Lung (tissue), 11 donors: ENCODE measurements at regions not wholly inside any gene's neighbourhood (a gene's known extent, or its start where the extent isn't known, plus 50 kb on each side); places are given as distances from the start of the nearest gene placed in this dataset.

Source experiments
- ATAC-seq: fragments of 200-7000 bp; cut with Tn5 transposase; one replicate; pipeline ENCODE4 v1.9.1; 2020; ENCODE audit warnings: moderate number of reproducible peaks; ENCODE audit not compliant: insufficient read depth, low FRiP score
- DNase-seq, 3 donors: peaks; one replicate each; pipeline ENCODE4 v3.0.0-alpha.2; 2013 to 2017
- H3K27ac ChIP-seq, 2 donors: one replicate each; pipeline ENCODE4 v1.5.1; 2013; ENCODE audit warnings: mild to moderate bottlenecking in 2 of 2, moderate library complexity in 2 of 2, control low read depth in 1 of 2, inconsistent platforms in 1 of 2, low read depth in 1 of 2, low read length in 1 of 2
- H3K27me3 ChIP-seq, 3 donors: one replicate each; pipeline ENCODE4 v1.5.1; 2013; ENCODE audit warnings: low read length in 2 of 3; ENCODE audit not compliant: control insufficient read depth in 3 of 3, insufficient read depth in 3 of 3
- H3K36me3 ChIP-seq, 4 donors: one replicate each; pipeline ENCODE4 v1.5.1; 2013; ENCODE audit warnings: low read length in 4 of 4, mild to moderate bottlenecking in 1 of 4, moderate library complexity in 1 of 4; ENCODE audit not compliant: control insufficient read depth in 4 of 4, insufficient read depth in 4 of 4
- H3K4me1 ChIP-seq, 5 donors: one replicate each; pipeline ENCODE4 v1.5.1; 2013; ENCODE audit warnings: low read length in 5 of 5, mild to moderate bottlenecking in 2 of 5, moderate library complexity in 1 of 5; ENCODE audit not compliant: control insufficient read depth in 5 of 5, insufficient read depth in 5 of 5
- H3K4me3 ChIP-seq: one replicate; pipeline ENCODE4 v1.5.1; 2013; ENCODE audit warnings: mild to moderate bottlenecking, control low read depth, moderate library complexity
- H3K9ac ChIP-seq, 2 donors: one replicate each; pipeline ENCODE4 v1.5.1; 2013; ENCODE audit warnings: low read length in 2 of 2, control low read depth in 1 of 2; ENCODE audit not compliant: insufficient read depth in 1 of 2
- H3K9me3 ChIP-seq, 4 donors: one replicate each; pipeline ENCODE4 v1.5.1; 2013; ENCODE audit warnings: low read length in 3 of 4, mild to moderate bottlenecking in 1 of 4, moderate library complexity in 1 of 4; ENCODE audit not compliant: control insufficient read depth in 4 of 4, insufficient read depth in 3 of 4
- CTCF ChIP-seq: IDR thresholded peaks from 2 replicates; pipeline ENCODE4 v1.5.1; 2012; ENCODE audit warnings: mild to moderate bottlenecking; ENCODE audit errors: control extremely low read depth, extremely low read depth
- WGBS, 2 donors: extraction: QIAGEN DNeasy Blood & Tissue Kit; methylation state at CpG; one replicate each; pipeline ENCODE4 v1.1.7; 2013; 5-methylcytosine and 5-hydroxymethylcytosine counted together
- donor health status: control.
- donor health status: control.
- donor health status: Bipolar disorder and iron deficiency.
- donor health status: healthy.
- donor health status: DM: yes; HTN: yes; CAD: no.

- H3K4me1 ChIP-seq = no peaks in the 10 kb centered on the region
- no peak overlapping the region for H3K4me3 ChIP-seq
- 97% methylated on average over 1 of the region's 1 CpG for whole genome bisulfite sequencing, 2 donors
- no peak for DNase-seq
- H3K27me3 ChIP-seq = no peaks in the 10 kb centered on the region
- no peak overlapping the region for H3K27ac ChIP-seq
- H3K36me3 ChIP-seq = no peaks in the 10 kb centered on the region
- H3K9ac ChIP-seq = no peak overlapping the region
- ATAC-seq = no peak
- peaks cover 0 to 13% (median 4%) of the 10 kb centered on the region in 4 donors for H3K9me3 ChIP-seq
- TF ChIP-seq CTCF = no peak
These were observed 805.2 kb downstream of the DHX35 start for GRCh38 chr20:39767352-39767751.

GRCh38 chr20:39766333-39766732 is 804.2 kb downstream of the DHX35 start:
- Histone ChIP-seq H3K36me3 (no peaks in the 10 kb centered on the region), H3K4me1 (no peaks in the 10 kb centered on the region), H3K9ac (no peak overlapping the region), H3K27me3 (no peaks in the 10 kb centered on the region), H3K4me3 (no peak overlapping the region), H3K27ac (no peak overlapping the region), H3K9me3 (peaks cover 0 to 13% (median 4%) of the 10 kb centered on the region in 4 donors)
- ATAC-seq (no peak), DNase-seq (no peak)
- WGBS, 2 donors = 59 to 64% methylated on average over 1 of the region's 1 CpG
- TF ChIP-seq CTCF = no peak

- WGBS, 2 donors = 65 to 74% methylated on average over 9 of the region's 9 CpGs
- peaks cover 0 to 12% (median 0%) of the 10 kb centered on the region in 5 donors for H3K4me1 ChIP-seq
- H3K27me3 ChIP-seq = no peaks in the 10 kb centered on the region
These were observed 800.6 kb downstream of the DHX35 start for GRCh38 chr20:39762716-39763115.

More at GRCh38 chr20:39762716-39763115, 800.6 kb downstream of the DHX35 start:
- Histone ChIP-seq H3K4me3 (no peak overlapping the region), H3K36me3 (no peaks in the 10 kb centered on the region), H3K9me3 (peaks cover 0 to 10% (median under 1%) of the 10 kb centered on the region in 4 donors), H3K9ac (no peak overlapping the region), H3K27ac (no peak overlapping the region)
- TF ChIP-seq CTCF = no peak
- DNase-seq (no peak), ATAC-seq (no peak)
